K562 (cell line): ENCODE measurements at regions not wholly inside any gene's neighbourhood (a gene's known extent, or its start where the extent isn't known, plus 50 kb on each side); places are given as distances from the start of the nearest gene placed in this dataset.

Experiments used
- ATAC-seq: fragments of 200-7000 bp; cut with Tn5 transposase; 3 replicates; pipeline ENCODE4 v1.9.1; 2020; ENCODE audit warnings: moderate library complexity
- BruUV-seq: library from RNA; stranded (reverse); fragments of 400-500 nt; replicated peaks from 2 replicates; lab custom pipeline; 2021; lab: Mats Ljungman, UMichigan
- CTCF ChIA-PET: fragments of 300-600 bp; formaldehyde crosslinking; extraction: SDS; loops from one replicate; lab custom pipeline; 2021; ENCODE audit warnings: low intra/inter-chr PET ratio; lab: Yijun Ruan, JAX
- POLR2A ChIA-PET: fragments of 300-600, 350-650 bp; sonication (Branson Sonifier 250); formaldehyde crosslinking; extraction: SDS; loops from one replicate; lab custom pipeline; 2021; ENCODE audit warnings: antibody characterized with exemption, inconsistent platforms; lab: Yijun Ruan, JAX
- DNase-seq, 4 experiments: peaks; one replicate each; pipeline versions ENCODE4 v3.0.0 to v3.0.0-alpha.2; 2011 to 2018; ENCODE audit warnings: low spot score in 3 of 4, mixed read lengths in 3 of 4; ENCODE audit errors: extremely low read depth in 1 of 4
- FAIRE-seq: peaks from 2 replicates; lab custom pipeline; 2011; peaks lifted over from hg19 to GRCh38; lab: Jason Lieb, UNC
- H2AFZ ChIP-seq: 2 replicates; pipeline ENCODE4 v1.6.0; 2011; ENCODE audit warnings: low read depth, low read length, control low read depth, inconsistent platforms
- H3K27ac ChIP-seq: fragments of 200-600 bp; 3 replicates; pipeline ENCODE4 v1.8.0; 2011; ENCODE audit warnings: low read depth, mild to moderate bottlenecking, control low read depth, inconsistent platforms, low read length, moderate library complexity, mixed read lengths; ENCODE audit errors: extremely low read depth
- H3K27me3 ChIP-seq, 2 experiments: fragments of 300-600 bp in 1 of 2; 2 replicates in 1 of 2; 3 replicates in 1 of 2; pipeline versions ENCODE4 v1.6.0 to v1.8.0; 2011; ENCODE audit warnings: inconsistent platforms in 2 of 2, low read length in 2 of 2, mild to moderate bottlenecking in 1 of 2, mixed read lengths in 1 of 2, moderate library complexity in 1 of 2; ENCODE audit not compliant: control insufficient read depth in 2 of 2, insufficient read depth in 2 of 2
- H3K36me3 ChIP-seq: fragments of 300-600 bp; 3 replicates; pipeline ENCODE4 v1.8.0; 2011; ENCODE audit warnings: mild to moderate bottlenecking, low read length, inconsistent platforms; ENCODE audit not compliant: control insufficient read depth, insufficient read depth
- H3K4me1 ChIP-seq, 2 experiments: fragments of 200-600 bp in 1 of 2; replicated peaks in 1 of 2; 2 replicates in 1 of 2; 3 replicates in 1 of 2; pipeline versions ENCODE4 v1.5.1 to v1.8.0; 2011; ENCODE audit warnings: inconsistent platforms in 2 of 2, low read length in 2 of 2, mild to moderate bottlenecking in 1 of 2, mixed read lengths in 1 of 2, moderate library complexity in 1 of 2; ENCODE audit not compliant: control insufficient read depth in 2 of 2, insufficient read depth in 2 of 2
- H3K4me2 ChIP-seq: 2 replicates; pipeline ENCODE4 v1.6.1; 2011; ENCODE audit warnings: low read length, control low read depth, inconsistent platforms, mixed read lengths; ENCODE audit not compliant: insufficient read depth
- H3K4me3 ChIP-seq: fragments of 200-600 bp; sonication (generic), shearing (Covaris generic); 2 replicates; pipeline ENCODE4 v1.5.1; 2016; ENCODE audit warnings: control low read depth, inconsistent platforms
- H3K79me2 ChIP-seq: fragments of 200-600 bp; 3 replicates; pipeline ENCODE4 v1.8.0; 2011; ENCODE audit warnings: low read length, inconsistent platforms; ENCODE audit not compliant: control insufficient read depth, insufficient read depth
- H3K9ac ChIP-seq, 2 experiments: 2 replicates each; pipeline versions ENCODE4 v1.6.0 to v1.6.1; 2011; ENCODE audit warnings: low read depth in 2 of 2, low read length in 2 of 2, control low read depth in 1 of 2, inconsistent platforms in 1 of 2, mild to moderate bottlenecking in 1 of 2, mixed read lengths in 1 of 2; ENCODE audit not compliant: insufficient read depth in 1 of 2
- H3K9me1 ChIP-seq: one replicate; pipeline ENCODE4 v1.6.0; 2011; ENCODE audit warnings: inconsistent platforms, mild to moderate bottlenecking, low read length, moderate library complexity; ENCODE audit not compliant: control insufficient read depth, insufficient read depth
- H3K9me3 ChIP-seq: replicated peaks from 2 replicates; pipeline ENCODE4 v1.5.1; 2011; ENCODE audit warnings: low read depth, low read length, inconsistent platforms; ENCODE audit not compliant: control insufficient read depth, insufficient read depth
- H4K20me1 ChIP-seq: replicated peaks from 2 replicates; pipeline ENCODE4 v1.6.1; 2011; ENCODE audit warnings: low read length, inconsistent platforms, mixed read lengths; ENCODE audit not compliant: control insufficient read depth, insufficient read depth
- BRCA1 ChIP-seq, 2 experiments: fragments of 450-650 bp in 1 of 2; sonication (generic) in 1 of 2; formaldehyde crosslinking in 1 of 2; IDR thresholded peaks; 2 replicates each; pipeline versions ENCODE4 v1.5.0 to v1.6.1; 2017 to 2020; ENCODE audit warnings: mild to moderate bottlenecking in 1 of 2, missing genetic modification reagents in 1 of 2
- BRF1 ChIP-seq: IDR thresholded peaks from 3 replicates; pipeline ENCODE4 v1.6.1; 2011; ENCODE audit warnings: borderline replicate concordance, mild to moderate bottlenecking; ENCODE audit not compliant: insufficient read length; ENCODE audit errors: extremely low read depth
- DNMT1 ChIP-seq: fragments of 450-650 bp; IDR thresholded peaks from 2 replicates; pipeline ENCODE4 v1.6.1; 2016; ENCODE audit warnings: antibody characterized with exemption, mild to moderate bottlenecking
- EGR1 ChIP-seq: fragments of 450-650 bp; conservative IDR thresholded peaks from 2 replicates; pipeline ENCODE4 v1.6.1; 2017; ENCODE audit warnings: mild to moderate bottlenecking
- L3MBTL2 ChIP-seq: fragments of 450-650 bp; IDR thresholded peaks from 2 replicates; pipeline ENCODE4 v1.6.1; 2016; ENCODE audit warnings: mild to moderate bottlenecking, moderate library complexity
- LEF1 ChIP-seq: fragments of 450-650 bp; IDR thresholded peaks from 2 replicates; pipeline ENCODE4 v1.6.1; 2016; ENCODE audit warnings: mild to moderate bottlenecking
- NFIX ChIP-seq: fragments of 250-450 bp; sonication (Bioruptor Pico); IDR thresholded peaks from 2 replicates; pipeline ENCODE4 v1.4.0; 2020; ENCODE audit warnings: low read depth, mild to moderate bottlenecking, moderate library complexity
- PPARD ChIP-seq: fragments of 250-450 bp; sonication (Bioruptor Pico); IDR thresholded peaks from 2 replicates; pipeline ENCODE4 v1.8.0; 2022; ENCODE audit warnings: inconsistent platforms, mild to moderate bottlenecking, moderate library complexity
- PRMT5 ChIP-seq: sonication (generic); formaldehyde crosslinking; IDR thresholded peaks from 2 replicates; pipeline ENCODE4 v1.5.0; 2020; ENCODE audit warnings: missing genetic modification reagents
- SOX6 ChIP-seq: fragments of 450-650 bp; IDR thresholded peaks from 2 replicates; pipeline ENCODE4 v1.6.1; 2014; ENCODE audit warnings: mild to moderate bottlenecking
- SPI1 ChIP-seq: IDR thresholded peaks from 2 replicates; pipeline ENCODE4 v1.6.1; 2011; ENCODE audit warnings: low read depth, low read length, control low read depth, borderline replicate concordance
- SRF ChIP-seq, 2 experiments: fragments of 250-450, 450-650 bp in 1 of 2; sonication (Bioruptor Pico) in 1 of 2; sonication (generic) in 1 of 2; formaldehyde crosslinking; IDR thresholded peaks; 2 replicates each; pipeline versions ENCODE4 v1.5.0 to v1.5.1; 2020 to 2022; ENCODE audit warnings: mild to moderate bottlenecking in 1 of 2, missing genetic modification reagents in 1 of 2
- THRB ChIP-seq: fragments of 450-650 bp; formaldehyde crosslinking; conservative IDR thresholded peaks from 2 replicates; pipeline ENCODE4 v1.4.0; 2022; ENCODE audit warnings: mild to moderate bottlenecking, missing genetic modification characterization
- VEZF1 ChIP-seq: fragments of 200-800 bp; sonication (Bioruptor generic); IDR thresholded peaks from 2 replicates; pipeline ENCODE4 v1.6.1; 2017; ENCODE audit warnings: missing genetic modification characterization, missing compliant biosample characterization
- ZFP1 ChIP-seq: fragments of 450-650 bp; formaldehyde crosslinking; IDR thresholded peaks from 2 replicates; pipeline ENCODE4 v1.4.0; 2020; ENCODE audit warnings: mild to moderate bottlenecking, mixed read lengths
- ZFPM2 ChIP-seq: fragments of 250-450 bp; sonication (Bioruptor Pico); IDR thresholded peaks from 2 replicates; pipeline ENCODE4 v1.5.1; 2022; ENCODE audit warnings: mild to moderate bottlenecking
- WGBS: fragments of 100-300 bp; shearing (Covaris generic); methylation state at CpG from one replicate; pipeline ENCODE4 v1.1.6; 2016; ENCODE audit warnings: low coverage, mixed read lengths; ENCODE audit not compliant: insufficient coverage; ENCODE audit errors: missing lambda C conversion rate; 5-methylcytosine and 5-hydroxymethylcytosine counted together
- in situ Hi-C: fragments of 300-500 bp; cut with MboI; formaldehyde crosslinking; loops from 4 replicates; pipeline ENCODE4 v1.15.0; 2018; ENCODE audit warnings: inconsistent platforms, mixed read lengths
- intact Hi-C: fragments of 100-400 bp; cut with micrococcal nuclease; formaldehyde crosslinking; loops from 2 replicates; pipeline ENCODE4 v1.14.2; 2022

DNA sequence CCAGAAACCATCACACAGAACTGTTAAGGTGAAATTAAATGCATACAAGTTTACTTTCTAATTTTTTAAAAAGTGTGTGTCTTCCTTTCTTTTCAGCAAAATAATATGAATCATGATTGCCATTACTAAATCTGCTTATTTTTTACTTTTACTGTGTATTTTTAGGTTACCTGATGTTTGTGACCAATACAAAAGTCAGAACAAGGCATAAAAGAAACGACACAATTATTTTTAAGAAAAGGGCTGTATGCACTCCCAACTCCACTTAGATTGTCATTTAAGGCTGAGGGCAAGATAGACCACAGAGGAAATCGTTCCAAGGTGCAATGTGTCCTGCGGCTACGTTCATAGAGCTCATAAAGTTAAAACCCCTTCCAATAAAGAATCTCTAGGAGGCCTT lies 797.0 kb downstream of the TDRD15 start:
- CTCF ChIA-PET = no interaction called here

More for the DNA sequence above, 797.0 kb downstream of the TDRD15 start:
- no peaks in the 10 kb centered on the region for H3K79me2 ChIP-seq
- ATAC-seq (no peak), DNase-seq (no peak), FAIRE-seq (no peak)
- POLR2A ChIA-PET = no interaction called here
- 0% methylated on average over 4 of the region's 4 CpGs for WGBS
- no peaks in the 10 kb centered on the region for H3K27me3 ChIP-seq
- no peak overlapping the region for H3K4me3 ChIP-seq
- no peaks in the 10 kb centered on the region for H3K36me3 ChIP-seq
- H3K9ac ChIP-seq = no peak overlapping the region
- no peak overlapping the region for H3K27ac ChIP-seq
- no peak overlapping the region for H3K4me2 ChIP-seq
- H2AFZ ChIP-seq = no peak overlapping the region
- H3K9me1 ChIP-seq = no peaks in the 10 kb centered on the region
- H3K4me1 ChIP-seq = no peaks in the 10 kb centered on the region
- no peaks in the 10 kb centered on the region for H4K20me1 ChIP-seq
- H3K9me3 ChIP-seq = no peaks in the 10 kb centered on the region
- in situ Hi-C loops (no loop called here), intact Hi-C loops (no loop called here)
- TF ChIP-seq VEZF1 (CRISPR knock-in tag) (no peak), L3MBTL2 (no peak), BRF1 (no peak), PPARD (CRISPR knock-in tag) (no peak), NFIX (CRISPR knock-in tag) (no peak), ZFPM2 (CRISPR knock-in tag) (no peak), SRF (CRISPR knock-in tag; IDR thresholded peaks at IDR 0.05) (no peak), DNMT1 (no peak), LEF1 (no peak), ZFP1 (CRISPR knock-in tag) (no peak), PRMT5 (no peak), SOX6 (no peak), THRB (CRISPR knock-in tag) (no peak), EGR1 (no peak), SPI1 (no peak), BRCA1 (IDR thresholded peaks at IDR 0.05) (no peak), BRCA1 (CRISPR knock-in tag; IDR thresholded peaks at IDR 0.05) (no peak)
- BruUV-seq = no TSS peak
